CD1c-positive myeloid dendritic cell (primary cell): ENCODE measurements at regions not wholly inside any gene's neighbourhood (a gene's known extent, or its start where the extent isn't known, plus 50 kb on each side); places are given as distances from the start of the nearest gene placed in this dataset.

ENCODE experiments used
- DNase-seq: peaks from one replicate; pipeline ENCODE4 v3.0.0-alpha.2; 2016; ENCODE audit errors: extremely low spot score

DNA sequence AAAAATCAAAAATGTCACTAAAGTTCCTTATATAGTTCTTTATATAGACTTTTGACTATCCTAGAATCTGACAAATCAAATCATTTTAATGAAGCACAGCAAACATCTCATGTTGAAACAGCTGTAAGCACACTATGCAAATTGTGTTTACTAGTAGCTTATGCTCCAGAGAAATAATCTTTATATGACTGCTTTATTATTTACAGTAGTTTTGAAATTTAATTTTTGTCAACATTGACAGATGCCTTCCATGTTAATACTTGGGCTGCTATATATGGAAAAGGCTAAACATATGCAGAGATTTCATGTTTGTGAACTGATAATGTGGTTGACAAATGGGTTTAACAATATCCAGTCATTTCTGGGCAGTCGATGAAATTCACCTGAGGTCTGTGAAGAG is 616.8 kb downstream of the TAFA4 start:
- no peak for DNase-seq

DNA sequence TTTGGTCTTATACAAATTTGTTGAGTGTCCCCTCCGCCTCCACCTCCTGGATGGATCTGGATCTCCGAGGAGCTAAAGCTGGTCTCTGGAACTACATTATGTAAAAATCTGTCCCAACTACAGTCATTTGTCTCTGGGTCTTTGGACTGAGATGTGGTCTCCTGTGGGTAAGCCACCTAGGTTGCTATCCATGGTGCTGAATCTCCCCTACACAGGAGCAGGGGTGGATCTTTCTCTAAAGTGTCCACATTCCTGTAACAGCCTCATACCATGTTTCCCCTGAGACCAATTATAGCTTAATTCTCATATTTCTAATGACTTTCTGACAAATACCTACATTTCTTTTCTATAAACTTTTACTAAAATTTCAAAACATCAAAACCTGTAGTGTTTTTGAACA is 625.8 kb downstream of the TAFA4 start:
- DNase-seq, result peak; percentile 2

DNA sequence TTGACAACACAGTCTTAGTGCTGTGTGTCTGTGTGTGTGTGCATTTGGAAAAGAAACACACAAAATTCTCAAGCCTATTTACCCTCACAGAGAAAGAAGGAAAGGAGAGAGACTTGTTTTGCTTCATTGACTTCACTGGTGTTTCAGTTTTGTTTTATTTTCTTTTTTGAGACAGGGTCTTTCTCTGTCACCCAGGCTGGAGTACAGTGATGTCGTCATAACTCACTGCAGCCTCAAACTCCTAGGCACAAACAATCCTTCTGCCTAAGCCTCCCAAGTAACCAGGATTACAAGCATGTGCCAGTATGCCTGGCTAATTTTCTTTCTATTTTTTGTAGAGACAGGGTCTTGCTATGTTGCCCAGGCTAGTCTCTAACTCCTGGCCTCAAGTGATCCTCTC is 636.9 kb downstream of the TAFA4 start:
- no peak for DNase-seq

DNA sequence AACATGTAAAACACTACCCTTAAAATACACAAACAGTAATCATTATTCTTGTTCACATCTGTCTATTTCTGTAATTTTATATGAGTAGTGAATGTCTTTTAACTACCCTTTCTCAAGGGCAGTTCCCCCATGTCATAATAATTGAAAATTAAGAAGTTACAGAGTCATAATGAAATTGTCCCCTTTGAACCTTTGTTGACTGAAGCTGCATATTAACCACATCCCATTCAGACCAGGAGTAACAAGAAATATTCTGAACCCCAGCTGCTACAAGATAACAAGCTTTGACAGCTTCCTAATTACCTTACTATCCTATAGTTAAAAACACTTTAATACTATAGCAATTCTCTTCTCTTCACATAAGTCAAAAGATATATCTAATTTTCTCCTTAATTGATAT is 635.9 kb upstream of the SUCLG2 start:
- no peak for DNase-seq

DNA sequence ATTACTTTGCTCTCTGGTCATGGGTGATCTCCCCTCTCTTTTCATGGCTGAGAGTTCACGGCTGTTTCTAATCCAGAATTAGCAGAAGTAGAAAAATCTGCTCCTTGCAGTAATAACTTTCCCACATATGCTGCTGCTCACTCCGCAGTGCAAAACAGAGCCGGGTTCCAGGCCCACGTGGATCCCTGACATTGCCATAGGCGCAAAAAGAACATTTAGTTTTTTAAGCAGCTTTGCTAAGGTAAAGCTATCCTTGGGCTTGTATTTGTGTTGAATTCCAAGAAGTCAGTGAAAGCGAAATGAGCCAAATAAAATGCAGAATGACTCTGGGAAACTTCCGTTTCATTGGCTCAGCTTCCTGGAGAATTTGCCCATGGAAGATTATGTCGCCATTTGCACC is 633.7 kb upstream of the SUCLG2 start:
- no peak for DNase-seq

DNA sequence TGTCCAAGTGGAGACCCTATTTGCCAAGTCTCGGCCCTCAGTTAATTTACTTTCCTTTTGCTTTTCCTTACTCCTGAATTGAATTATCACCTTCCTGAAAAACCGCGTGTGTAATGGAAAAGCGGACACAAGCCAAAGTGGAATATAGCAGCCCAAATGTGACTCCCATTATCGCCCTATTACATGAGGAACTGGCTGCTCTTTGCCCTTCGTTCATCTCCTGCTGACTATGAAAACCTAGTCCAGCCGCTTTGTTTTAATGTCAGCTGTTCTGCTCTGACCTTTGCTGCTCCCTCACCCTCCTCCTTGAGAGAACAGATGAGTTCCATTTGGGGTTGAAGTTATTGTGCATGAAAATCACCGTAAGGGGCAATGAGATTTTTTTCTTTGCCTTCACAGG is 632.7 kb upstream of the SUCLG2 start:
- no peak for DNase-seq

DNA sequence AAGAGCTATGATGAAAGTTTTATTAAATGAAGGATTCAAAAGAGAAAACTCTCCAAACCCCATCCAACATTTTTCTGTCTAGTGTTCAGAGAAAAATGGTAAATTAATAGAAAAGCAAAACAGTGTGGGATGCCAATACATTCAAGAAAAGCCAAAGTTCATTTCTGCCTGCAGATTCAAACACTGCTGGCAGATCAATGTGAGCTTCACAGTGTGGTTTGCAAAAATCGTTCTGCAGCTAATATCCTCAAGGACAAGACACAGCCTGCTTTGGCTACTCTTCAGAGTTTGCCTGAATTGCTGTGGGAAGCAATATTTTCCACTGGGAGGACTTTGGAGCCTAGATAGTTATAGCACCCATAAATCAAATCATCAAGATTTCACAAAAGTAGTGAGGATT is 619.9 kb upstream of the SUCLG2 start:
- no peak for DNase-seq

DNA sequence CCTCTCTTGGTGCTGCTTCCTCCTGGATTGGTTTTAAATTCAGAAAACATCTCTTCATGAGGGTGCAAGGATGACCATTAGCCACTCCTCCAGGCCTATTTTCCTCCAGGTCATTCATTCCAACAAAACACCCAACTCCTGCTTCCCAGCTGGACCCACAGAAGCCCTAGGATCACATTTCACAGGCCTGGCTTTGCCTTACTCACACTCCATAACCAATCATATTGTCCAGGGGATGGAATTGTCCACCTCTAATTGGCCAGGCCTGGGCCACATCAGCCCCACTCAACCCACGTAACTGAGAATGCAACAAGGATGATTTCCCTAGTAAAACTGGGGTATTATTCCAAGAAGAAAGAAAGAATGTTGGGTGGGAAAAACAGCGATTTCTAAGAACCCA is 616.7 kb upstream of the SUCLG2 start:
- no peak for DNase-seq

DNA sequence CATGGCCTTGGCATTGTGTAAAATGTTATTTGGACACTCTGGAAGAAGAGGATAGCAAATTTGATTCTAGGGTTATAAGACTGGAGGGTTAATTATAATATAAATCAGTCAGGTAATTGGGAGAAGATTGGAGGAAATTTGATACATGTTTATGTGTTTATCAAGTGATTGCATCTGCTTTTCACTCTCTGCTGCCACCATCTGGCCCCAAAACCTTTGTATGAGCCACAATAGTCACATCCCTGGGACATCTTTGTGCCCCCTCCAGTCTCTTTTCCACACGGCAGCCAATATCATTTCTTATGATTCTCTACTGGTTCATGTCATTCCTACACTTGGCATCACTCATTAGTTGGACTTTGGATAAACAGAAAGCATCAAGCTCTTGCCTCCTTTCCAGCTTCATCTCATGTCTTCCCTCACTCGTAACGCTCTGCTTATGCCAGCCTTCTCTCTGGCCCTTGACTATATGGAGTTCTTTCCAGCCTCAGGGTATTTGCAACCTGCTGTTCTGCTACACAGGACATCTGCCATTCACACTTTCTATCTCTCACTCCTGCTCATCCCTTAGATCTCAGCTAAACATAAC is 602.3 kb upstream of the SUCLG2 start:
- DNase-seq, result no peak

DNA sequence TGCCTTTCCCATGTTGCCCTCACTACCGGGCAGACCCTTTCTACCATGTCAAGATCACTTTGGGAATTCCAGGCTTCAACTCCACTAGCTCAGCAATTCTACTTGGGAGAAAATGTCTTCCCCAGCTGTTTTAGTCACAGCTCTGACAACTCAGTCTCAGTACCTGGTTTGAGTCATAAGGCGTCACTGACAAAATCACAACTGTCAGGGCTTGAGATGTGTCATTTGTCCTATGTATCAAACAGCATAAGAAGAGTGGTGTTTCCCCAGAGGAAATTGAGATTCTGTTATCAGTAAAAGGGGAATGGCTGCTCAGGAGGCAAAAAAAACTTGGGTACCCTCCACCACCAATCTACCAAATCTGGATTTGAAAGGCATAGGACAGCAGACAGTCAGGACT is 594.9 kb upstream of the SUCLG2 start:
- DNase-seq, result no peak

DNA sequence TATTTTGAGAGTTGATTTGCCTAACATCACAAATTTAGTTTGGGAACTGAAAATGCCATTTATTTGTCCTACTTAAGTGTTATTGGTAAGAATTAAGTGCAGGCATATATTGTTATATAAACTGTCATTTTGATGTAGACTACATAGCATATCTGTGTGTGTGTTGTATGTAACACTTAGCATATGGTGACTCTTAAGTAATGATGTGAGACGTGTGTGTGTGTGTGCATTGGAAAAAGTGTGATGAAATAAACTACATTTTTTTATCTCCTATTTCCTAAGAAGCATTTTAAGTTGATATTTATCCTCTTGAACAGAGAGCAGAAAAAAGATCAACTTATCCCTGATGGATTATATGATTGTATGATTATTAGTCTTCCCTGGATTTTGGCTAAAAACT is 588.2 kb upstream of the SUCLG2 start:
- DNase-seq, result no peak

DNA sequence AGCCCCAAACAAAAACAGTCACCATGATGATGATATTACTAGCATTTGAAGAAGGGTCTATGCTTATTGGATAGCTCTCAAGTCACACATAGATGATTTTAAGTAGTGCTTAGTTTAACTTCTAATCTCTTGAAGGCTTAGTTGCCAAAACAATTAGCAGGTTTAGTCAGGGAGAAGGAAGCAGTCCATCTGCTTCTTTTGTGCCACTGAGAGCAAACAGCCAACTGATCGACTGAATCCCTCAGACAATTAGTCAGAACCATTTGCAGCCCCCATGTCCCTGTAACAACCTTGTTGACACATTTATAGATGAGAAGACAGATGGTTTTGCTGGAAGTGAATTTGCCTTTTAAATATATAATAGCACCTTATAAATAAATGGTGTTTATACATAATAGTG is 585.1 kb upstream of the SUCLG2 start:
- no peak for DNase-seq

DNA sequence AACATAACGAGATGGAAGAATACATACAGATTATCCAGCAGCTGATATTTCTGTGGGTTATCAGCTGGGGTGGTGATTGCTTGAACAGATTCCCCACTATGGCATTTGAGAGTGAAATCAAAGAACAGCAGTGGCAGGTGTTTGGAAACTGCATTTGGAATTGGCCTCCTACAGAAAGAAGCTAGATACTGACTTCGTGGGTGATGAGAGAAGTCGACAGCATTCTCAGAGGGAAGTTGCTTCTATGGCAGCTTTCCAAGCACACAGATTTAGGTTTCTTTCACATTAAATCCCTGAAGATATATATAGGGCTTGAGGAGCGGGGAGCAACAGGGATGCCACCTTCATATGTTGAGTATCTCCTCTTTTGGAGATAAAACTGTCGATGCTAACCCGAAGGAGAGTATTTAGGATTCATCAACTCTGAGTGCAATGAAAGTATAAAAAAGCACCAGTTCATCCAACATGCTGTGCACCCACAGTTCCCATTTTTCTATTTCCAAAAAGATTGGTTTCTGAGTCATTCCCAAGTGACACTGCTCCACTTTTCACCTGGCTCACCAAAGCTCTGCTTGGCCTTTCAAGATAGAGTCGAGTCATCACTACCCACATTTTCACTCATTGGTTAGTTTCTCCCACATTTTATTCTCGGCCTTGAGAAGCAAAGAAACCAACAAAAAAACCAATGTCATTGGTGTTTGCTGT is 579.8 kb upstream of the SUCLG2 start:
- no peak for DNase-seq

DNA sequence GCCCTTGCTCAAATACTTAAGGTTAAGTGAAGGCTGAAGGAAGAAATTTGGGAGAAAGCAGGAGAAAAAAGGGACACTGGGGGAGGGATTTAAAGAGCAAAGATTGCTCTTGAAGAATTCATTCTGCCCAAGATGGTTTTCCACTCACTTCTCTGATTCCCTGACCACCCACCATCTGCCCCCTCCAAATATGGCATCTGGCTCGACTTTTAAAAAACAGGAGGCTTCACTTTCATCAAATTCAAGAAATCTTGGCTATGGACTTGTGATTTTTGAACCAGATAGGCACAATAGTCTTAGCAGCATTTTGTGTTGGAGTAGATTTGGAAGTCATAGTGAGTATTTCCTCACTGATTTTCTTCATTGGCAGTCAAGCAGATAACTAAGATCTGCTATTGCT is 574.4 kb upstream of the SUCLG2 start:
- DNase-seq, result no peak

DNA sequence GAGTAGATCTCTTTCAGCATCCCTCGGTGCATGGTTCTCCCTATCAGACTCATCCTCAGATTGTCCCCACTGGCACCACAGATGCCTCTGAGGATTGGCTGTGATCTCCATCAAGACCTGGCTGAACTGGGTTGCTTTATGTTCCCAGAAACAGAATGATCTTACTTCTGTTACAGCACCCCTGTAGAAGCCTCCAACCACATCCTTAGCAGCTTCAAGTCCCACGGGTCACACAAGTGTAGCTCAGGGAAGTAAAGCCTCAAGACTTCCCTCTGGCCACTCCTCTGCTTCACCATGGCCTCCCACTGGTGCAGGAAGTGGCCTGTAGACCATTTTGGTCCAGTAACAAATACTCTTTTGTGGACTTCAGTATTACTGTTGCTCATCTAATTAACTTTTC is 566.4 kb upstream of the SUCLG2 start:
- DNase-seq, result no peak

DNA sequence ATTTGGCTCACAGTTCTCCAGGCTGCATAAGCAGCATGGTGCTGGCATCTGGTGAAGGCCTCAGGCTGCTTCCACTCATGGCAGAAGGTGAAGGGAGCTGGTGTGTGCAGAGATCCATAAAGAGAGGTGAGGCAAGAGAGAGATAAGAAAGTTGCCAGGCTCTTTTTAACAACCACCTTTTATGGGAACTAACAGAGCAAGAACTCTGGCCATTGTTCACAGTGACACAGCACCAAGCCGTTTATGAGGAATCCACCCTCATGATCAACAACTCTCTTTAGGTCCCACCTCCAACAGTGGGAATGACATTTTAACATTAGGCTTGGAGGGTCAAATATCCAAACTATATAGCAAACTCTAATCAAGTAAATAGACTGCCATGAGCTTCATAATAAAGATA is 557.2 kb upstream of the SUCLG2 start:
- no peak for DNase-seq

DNA sequence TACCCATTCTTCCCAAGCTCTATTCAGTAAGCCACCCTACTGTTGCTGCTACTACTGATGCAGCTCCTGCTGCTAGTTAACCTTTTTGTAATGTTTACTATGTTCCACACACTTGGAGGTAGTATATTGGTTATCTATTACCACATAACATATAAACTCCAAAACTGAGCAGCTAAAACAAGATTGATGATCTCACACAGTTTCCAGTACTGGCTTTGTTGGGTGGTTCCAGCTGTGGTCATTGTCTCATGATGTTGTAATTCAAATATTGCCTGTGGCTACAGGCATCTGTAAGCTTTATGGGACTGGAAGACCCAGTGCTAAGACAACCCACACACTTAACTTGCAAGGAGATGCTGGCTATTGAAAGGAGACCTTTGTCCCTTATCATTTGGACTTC is 556.2 kb upstream of the SUCLG2 start:
- no peak for DNase-seq

DNA sequence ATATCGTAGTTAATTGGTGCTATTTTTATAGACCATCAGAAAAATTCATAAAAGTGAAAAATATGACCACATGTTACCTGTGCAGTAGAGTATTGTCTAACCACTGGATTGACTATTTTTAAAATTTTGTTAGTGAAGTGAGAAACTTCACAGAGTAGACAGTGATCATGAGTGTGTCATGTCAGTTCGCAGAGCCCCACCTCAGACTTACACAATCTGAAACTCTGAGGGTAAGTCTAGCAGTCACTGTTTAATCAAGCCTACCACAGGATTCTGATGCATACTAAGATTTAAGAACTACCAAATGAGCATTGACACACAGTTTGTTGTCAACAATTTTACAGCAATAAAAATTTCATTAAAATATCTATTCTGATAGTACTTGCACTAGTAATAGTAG is 552.9 kb upstream of the SUCLG2 start:
- no peak for DNase-seq

DNA sequence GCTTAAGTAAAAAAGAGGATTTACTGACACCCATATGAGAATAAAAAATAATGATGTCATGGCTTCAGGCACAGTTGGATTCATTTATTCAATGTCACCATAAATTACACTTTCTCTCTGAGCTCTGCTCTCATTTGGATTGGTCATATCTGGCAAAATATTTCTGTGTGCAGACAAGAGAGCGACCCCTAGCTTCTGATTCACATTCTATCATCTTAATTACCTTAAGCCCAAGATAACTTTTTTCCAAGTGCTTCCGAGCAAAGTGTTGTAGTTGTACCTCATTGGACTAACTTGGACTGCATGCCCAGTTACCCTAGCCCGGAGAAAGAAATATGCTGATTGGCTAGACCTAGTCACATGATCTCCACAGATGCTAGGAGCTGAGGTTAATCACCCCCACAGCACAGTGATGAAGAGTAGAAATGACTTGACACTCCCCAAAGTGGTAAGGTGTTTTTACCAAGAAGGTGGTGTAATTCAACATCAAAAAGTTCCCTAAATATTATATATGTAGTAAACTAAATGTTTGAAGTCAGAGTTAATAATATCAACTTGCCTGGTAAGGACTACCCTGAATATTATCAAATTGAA is 552.2 kb upstream of the SUCLG2 start:
- no peak for DNase-seq

DNA sequence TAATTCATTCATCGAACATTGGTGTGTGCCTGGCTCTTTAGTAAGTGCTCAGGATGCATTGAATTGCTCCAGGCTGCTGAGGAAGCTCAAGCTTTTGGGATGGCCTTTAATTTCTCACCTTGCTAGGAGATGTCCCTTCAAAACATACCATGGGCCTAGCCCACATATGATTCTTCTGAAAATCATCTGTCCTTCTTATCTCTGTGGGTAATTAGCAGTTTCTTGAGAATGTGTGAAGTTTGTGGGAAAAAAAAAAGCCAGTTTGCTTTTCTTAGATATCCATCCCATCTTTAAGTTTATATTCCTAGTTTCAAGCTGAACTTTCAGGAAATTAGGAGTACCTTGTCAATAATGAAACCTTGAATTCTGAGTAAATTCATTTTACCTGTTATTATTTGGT is 532.3 kb upstream of the SUCLG2 start:
- DNase-seq, result no peak

DNA sequence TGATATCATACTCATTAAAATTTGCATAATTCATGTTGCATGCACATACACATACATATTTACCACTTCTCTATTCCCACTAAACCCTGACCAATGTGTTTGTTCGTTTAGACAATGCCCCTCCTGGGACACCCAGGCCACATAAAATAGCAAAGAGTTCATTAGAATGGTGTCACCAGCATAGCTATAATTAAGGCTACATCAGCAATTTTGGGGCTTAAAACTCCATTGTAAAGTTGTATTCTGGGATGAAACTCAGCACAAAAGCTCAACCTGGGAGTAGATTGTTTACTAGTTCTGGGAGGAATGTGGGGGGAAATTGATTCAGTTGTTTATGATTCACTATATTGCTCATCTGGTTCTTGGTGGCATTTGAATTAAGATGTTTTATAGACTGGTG is 522.2 kb upstream of the SUCLG2 start:
- no peak for DNase-seq

DNA sequence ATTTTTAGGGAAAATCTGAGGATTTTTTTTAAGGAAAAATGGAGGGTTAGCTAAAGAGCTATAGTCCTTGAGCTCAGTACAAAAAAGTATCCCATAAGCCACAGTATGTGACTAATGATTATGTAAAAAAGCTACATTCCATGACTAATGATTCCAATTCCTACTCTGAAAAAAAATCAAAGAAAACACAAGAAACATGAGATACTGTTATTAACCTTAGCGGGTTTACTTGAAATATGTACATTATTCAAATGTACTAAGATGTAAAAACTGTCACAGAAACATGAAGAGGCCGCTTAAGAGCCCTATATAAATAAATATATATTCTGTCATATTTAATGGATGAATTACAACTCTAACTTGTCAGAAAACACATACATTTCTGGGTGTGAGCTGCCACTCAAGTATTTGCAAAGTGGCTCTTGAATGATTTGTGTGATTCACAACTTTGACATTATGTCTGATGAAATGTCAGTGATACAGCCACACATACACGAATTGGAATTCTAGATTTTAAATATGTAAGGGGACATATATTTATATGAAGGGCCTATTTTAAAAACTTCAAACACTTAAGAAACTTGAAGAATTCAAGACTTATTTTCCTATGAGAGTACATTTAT is 518.7 kb upstream of the SUCLG2 start:
- DNase-seq, result no peak

DNA sequence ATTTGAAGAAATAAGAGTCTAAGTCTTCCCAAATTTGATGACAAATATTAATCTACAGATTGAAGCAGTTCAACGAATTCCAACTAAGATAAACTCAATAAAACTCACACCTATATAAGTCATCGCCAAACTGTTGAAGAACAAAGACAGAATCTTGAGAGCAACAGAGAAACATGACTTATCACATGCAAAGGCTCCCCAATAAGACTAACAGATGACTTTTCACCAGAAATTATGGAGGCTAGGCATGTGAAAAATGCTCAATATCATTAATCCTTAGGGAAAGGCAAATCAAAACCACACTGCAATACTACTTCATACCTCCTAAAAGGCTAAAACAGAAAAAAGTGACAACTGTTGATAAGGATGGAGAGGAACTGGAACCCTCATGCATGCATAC is 517.6 kb upstream of the SUCLG2 start:
- no peak for DNase-seq
